GM12872 (cell line): ENCODE measurements at regions not wholly inside any gene's neighbourhood (a gene's known extent, or its start where the extent isn't known, plus 50 kb on each side); places are given as distances from the start of the nearest gene placed in this dataset.

Experiments
- TF ChIP-seq, protein P1 (sequence below): IDR thresholded peaks from 3 replicates; pipeline ENCODE4 v1.5.1; 2011; ENCODE audit warnings: low read depth, mild to moderate bottlenecking, low read length, moderate library complexity; ENCODE audit not compliant: insufficient read depth

DNA sequence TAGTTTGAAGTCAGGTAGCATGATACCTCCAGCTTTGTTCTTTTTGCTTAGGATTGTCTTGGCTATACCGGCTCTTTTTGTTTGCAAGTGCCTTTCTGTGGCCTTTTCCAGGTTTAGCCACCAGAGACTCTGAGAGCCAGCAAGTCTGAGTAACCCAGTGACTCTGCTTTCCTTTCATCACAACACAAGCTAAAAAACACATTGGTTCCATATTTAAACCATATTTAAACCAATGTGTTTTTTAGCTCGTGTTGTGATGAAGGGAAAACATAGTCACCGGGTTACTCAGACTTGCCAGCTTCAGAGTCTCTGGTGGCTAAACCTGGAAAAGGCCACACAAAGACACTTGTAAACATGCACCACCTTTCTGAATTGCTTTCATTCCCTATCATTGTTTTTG lies 493.3 kb downstream of the NTRK2 start:
- TF ChIP-seq, protein P1, sequence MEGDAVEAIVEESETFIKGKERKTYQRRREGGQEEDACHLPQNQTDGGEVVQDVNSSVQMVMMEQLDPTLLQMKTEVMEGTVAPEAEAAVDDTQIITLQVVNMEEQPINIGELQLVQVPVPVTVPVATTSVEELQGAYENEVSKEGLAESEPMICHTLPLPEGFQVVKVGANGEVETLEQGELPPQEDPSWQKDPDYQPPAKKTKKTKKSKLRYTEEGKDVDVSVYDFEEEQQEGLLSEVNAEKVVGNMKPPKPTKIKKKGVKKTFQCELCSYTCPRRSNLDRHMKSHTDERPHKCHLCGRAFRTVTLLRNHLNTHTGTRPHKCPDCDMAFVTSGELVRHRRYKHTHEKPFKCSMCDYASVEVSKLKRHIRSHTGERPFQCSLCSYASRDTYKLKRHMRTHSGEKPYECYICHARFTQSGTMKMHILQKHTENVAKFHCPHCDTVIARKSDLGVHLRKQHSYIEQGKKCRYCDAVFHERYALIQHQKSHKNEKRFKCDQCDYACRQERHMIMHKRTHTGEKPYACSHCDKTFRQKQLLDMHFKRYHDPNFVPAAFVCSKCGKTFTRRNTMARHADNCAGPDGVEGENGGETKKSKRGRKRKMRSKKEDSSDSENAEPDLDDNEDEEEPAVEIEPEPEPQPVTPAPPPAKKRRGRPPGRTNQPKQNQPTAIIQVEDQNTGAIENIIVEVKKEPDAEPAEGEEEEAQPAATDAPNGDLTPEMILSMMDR: no peak

DNA sequence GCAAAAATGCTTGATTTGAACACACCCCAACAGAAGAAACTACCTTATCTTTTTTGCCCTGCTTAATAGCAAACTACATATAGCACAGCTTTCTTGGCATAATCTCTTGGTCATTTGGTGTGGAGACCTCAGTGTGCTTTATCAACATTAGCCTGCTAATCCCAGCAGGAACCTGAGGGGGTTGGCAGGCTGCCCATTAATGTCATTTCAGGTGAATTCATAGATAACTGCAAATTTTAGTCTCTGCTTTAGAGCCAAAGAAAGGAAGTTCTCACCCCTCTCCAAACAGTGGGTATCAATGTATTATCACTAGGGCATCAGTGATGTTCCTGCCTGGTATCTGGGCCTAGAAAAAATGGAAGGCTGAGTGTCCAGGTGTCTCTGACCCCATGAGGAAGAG lies 489.0 kb downstream of the NTRK2 start:
- TF ChIP-seq, protein P1: no peak

DNA sequence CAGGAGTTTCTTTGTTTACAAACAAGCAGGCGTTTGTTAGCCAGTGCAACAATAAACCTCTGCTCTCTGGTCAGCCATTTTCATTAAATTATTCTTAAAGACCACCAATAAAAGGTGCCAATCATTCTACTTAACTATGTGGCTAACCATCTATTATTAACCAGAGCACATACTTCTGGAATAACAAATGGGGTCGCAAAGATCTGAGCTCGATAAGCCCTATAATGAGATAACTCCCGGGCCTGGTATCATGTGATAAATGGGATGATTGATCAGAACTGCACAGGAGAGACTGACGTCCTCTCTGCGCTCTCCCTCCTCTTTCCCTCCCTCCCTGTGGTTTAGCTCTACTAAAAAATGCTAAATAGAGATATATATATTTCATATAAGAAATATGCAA lies 488.2 kb downstream of the NTRK2 start:
- TF ChIP-seq, protein P1: no peak

DNA sequence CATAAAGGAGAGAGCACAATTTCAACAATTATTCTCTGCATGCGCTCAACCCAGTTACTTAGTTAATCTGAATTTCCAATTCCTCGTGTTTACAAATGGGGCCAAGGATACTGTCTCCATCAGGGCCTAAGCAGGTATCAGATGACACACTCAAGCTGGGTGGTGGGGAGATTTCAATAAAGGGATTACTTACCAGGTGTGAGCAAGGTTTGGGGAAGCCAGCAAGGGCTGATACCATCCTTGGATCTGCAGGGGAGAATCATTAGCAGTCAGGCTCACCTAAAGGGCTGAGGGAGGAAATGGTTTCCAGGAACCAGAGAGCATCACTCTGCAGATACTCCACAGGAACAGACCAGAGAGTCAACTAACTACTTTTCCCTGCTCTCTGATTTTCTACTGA lies 487.1 kb downstream of the NTRK2 start:
- TF ChIP-seq, protein P1: no peak

DNA sequence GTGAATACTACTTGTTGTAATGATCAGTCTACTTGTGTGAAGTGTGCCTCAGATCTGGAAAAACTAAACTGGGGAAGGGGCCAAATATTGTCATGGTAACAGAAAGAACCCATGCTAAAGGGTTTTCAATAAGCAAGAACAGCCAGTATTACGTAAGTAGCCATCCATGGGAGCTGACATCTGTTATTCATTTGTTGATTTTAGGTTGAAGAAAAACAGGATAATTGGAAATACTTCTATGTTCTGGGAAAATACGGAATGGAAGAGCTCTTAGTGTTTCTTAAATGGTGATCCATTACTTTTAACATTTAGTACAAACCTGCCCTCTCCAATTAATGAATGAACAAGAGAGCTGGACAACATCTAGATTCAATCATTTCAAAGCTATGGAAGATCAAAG lies 485.8 kb downstream of the NTRK2 start:
- TF ChIP-seq, protein P1: no peak

DNA sequence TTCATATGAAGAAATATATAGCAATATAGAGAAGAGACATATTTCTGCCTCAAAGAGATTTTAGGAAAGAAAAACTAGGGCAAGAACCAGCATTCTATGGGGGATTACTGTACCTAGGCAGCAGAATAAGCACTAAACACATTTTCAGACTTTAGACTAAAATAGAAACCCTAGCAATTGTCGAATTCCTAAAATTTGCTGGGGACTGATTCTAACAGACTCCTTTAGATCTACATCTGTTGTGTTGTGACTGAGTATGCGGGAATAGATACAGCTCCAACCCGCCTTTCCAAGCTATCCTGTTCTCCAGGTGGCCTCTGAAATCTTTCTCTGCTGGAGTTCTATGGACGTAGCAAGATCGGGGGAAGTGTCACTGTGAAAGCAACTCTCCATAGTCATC lies 482.2 kb downstream of the NTRK2 start:
- TF ChIP-seq, protein P1: no peak

DNA sequence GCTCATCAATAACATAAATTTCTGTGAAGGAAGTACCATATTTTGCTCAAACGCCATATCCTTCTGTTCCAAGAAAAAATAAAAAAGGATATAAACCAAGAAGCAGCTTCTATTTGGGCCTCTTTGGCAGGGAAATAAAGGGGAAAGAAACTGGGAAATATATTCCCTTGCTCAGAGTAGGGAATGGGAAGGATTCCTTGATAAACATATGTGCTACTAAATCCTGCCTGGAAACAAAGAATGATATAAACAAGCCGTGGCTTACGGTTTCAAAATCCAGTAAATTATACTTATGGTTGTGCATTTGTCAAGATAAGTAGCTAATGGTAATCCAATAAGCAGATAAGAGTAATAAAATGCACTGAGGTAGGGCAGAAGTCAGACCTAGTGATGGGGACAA lies 481.6 kb downstream of the NTRK2 start:
- TF ChIP-seq, protein P1: no peak
